BE2C (cell line): ENCODE measurements at regions not wholly inside any gene's neighbourhood (a gene's known extent, or its start where the extent isn't known, plus 50 kb on each side); places are given as distances from the start of the nearest gene placed in this dataset.

Experiments
- DNase-seq: peaks from one replicate; pipeline ENCODE4 v3.0.0-alpha.2; 2020
- H3K27me3 ChIP-seq: fragments of 250-450 bp; sonication (Bioruptor Pico); 2 replicates; pipeline ENCODE4 v1.5.1; 2020; ENCODE audit warnings: mild to moderate bottlenecking
- H3K36me3 ChIP-seq: fragments of 250-450 bp; sonication (Bioruptor Pico); 2 replicates; pipeline ENCODE4 v1.5.1; 2020; ENCODE audit warnings: mild to moderate bottlenecking
- H3K4me1 ChIP-seq: fragments of 250-450 bp; sonication (Bioruptor Pico); 2 replicates; pipeline ENCODE4 v1.5.1; 2020
- H3K4me3 ChIP-seq: 2 replicates; pipeline ENCODE4 v1.5.1; 2011; ENCODE audit warnings: low read depth, low read length
- H3K9me3 ChIP-seq: fragments of 250-450 bp; sonication (Bioruptor Pico); 2 replicates; pipeline ENCODE4 v1.5.1; 2020
- TF ChIP-seq, protein P1 (sequence below): IDR thresholded peaks from 2 replicates; pipeline ENCODE4 v1.5.1; 2012; ENCODE audit warnings: mild to moderate bottlenecking, low read depth, low read length

DNA sequence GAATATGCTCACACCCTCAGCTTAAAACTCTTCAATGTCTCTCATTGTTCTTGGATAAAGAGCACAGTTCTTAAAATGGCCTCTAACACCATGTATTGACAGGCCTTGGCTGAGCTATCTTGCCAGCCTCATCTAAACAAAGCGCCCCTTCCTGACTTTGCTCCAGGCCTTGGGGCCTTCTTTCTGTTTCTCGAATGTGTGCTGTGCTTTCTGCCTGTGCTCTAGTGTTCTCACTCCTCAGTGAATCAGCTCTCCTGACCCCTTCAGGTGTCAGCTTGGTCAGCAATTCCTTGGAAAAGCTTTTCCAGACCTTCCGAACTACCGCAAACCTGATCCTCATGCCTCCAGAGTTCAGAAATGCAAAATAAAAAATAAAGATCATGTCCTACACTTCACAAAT, 346.3 kb upstream of the FSTL5 start:
- Histone ChIP-seq H3K9me3 (no peaks in the 10 kb centered on the region), H3K4me1 (no peaks in the 10 kb centered on the region), H3K27me3 (no peaks in the 10 kb centered on the region), H3K4me3 (no peak overlapping the region), H3K36me3 (no peaks in the 10 kb centered on the region)
- no peak for DNase-seq
- TF ChIP-seq, protein P1, sequence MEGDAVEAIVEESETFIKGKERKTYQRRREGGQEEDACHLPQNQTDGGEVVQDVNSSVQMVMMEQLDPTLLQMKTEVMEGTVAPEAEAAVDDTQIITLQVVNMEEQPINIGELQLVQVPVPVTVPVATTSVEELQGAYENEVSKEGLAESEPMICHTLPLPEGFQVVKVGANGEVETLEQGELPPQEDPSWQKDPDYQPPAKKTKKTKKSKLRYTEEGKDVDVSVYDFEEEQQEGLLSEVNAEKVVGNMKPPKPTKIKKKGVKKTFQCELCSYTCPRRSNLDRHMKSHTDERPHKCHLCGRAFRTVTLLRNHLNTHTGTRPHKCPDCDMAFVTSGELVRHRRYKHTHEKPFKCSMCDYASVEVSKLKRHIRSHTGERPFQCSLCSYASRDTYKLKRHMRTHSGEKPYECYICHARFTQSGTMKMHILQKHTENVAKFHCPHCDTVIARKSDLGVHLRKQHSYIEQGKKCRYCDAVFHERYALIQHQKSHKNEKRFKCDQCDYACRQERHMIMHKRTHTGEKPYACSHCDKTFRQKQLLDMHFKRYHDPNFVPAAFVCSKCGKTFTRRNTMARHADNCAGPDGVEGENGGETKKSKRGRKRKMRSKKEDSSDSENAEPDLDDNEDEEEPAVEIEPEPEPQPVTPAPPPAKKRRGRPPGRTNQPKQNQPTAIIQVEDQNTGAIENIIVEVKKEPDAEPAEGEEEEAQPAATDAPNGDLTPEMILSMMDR, result no peak

DNA sequence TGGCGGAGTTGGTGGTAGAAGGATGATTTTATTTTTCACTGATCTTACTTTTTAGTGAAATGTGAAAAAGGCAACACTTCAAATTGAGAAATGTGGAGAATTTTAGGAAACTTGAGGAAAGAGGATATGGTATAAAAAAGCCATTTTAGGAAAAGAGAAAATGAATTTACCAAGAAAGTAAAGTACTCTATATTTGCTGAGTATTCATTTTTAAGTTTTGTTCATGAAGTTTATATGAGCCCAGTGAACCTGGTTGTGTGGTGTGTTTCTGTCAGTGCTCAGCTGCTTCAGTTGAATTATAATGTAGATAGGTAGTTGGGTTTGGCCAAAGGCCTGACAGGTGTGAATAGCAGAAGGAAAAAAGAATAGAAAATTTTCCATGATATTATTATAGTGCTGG, 345.5 kb upstream of the FSTL5 start:
- DNase-seq, result no peak
- TF ChIP-seq, protein P1, result no peak
- no peaks in the 10 kb centered on the region for H3K9me3 ChIP-seq
- no peaks in the 10 kb centered on the region for H3K4me1 ChIP-seq
- H3K36me3 ChIP-seq, result no peaks in the 10 kb centered on the region
- H3K4me3 ChIP-seq, result no peak overlapping the region
- no peaks in the 10 kb centered on the region for H3K27me3 ChIP-seq

DNA sequence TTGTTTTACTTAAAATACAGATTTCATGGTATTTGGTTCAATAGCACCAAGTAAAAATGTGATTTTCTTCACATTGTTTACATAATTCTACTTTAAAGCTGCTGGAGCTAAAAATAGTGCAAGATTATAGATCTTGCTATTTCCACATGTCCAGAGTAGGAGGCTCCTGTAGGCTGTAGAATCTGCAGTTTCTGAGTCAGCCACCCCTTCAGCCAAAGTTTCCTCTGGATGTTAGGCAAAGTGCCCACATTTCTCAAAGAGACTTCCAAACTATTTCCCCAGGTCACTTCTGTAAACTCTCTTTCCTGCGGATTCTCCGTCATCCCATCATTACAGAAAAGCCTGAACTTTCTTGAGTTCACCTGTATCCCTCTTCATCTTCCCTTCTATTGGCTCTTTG, 342.5 kb upstream of the FSTL5 start:
- no peak overlapping the region for H3K4me3 ChIP-seq
- TF ChIP-seq, protein P1, result no peak
- H3K4me1 ChIP-seq, result no peaks in the 10 kb centered on the region
- H3K9me3 ChIP-seq, result no peaks in the 10 kb centered on the region
- no peaks in the 10 kb centered on the region for H3K36me3 ChIP-seq
- no peaks in the 10 kb centered on the region for H3K27me3 ChIP-seq
- DNase-seq, result no peak

DNA sequence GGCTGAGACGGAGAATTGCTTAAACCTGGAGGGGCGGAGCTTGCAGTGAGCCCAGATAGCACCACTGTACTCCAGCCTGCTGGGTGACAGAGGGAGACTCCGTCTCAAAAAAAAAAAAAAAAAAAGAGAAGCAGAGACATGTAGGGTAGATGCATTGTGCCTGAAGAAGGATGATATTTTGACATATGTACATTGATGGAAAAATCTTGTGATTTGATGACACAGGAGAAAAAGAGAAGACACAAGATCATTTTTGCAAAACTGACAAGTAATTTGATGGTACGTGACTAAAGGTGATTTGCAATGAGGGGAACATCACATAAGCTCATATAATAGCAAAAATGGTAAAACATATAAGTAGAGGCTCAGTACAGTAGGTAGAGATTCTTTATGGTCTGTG, 340.1 kb upstream of the FSTL5 start:
- TF ChIP-seq, protein P1, result no peak
- Histone ChIP-seq H3K4me1 (no peaks in the 10 kb centered on the region), H3K9me3 (no peaks in the 10 kb centered on the region), H3K27me3 (no peaks in the 10 kb centered on the region), H3K4me3 (no peak overlapping the region), H3K36me3 (no peaks in the 10 kb centered on the region)
- DNase-seq, result no peak

DNA sequence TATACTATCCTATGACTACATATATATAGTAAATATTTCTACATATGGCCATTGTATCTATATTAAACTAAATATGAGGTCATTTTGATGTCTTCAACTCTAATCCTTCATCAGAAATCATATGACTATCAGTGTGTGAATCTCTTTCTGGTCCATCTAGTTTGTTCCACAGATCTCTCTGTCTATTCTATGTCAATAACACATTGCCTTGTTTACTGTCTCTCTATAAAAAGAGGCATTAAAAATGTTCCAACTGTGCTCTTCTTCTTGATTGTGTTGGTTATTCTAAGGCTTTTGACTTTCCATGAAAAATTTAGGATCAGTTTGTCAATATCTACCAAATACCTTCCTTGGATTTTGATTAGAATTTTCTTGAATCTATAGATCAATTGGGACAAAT, 338.3 kb upstream of the FSTL5 start:
- no peak overlapping the region for H3K4me3 ChIP-seq
- TF ChIP-seq, protein P1, result no peak
- no peaks in the 10 kb centered on the region for H3K36me3 ChIP-seq
- no peaks in the 10 kb centered on the region for H3K9me3 ChIP-seq
- DNase-seq, result no peak
- H3K27me3 ChIP-seq, result no peaks in the 10 kb centered on the region
- H3K4me1 ChIP-seq, result no peaks in the 10 kb centered on the region

DNA sequence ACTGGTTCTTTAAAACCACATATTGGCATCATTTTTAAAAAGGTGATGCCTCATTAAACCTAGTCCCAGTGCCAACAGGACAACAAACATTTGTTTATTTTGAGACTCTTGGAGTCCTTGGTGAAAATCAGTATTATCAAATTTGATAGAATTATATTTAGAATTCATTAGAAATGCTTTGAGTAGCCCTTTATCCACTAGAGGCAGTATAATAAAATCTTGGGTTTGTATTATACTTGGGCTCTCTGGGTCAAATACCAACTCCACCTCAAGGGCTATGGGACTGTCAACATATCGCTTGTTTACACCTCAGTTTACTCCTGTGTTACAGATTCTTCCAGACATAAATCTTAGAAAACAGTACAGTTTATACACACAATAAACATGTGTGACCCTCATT, 335.7 kb upstream of the FSTL5 start:
- TF ChIP-seq, protein P1, result peak; percentile 31; the same call in 1 of the 2 replicates
- Histone ChIP-seq H3K4me3 (no peak overlapping the region), H3K36me3 (no peaks in the 10 kb centered on the region), H3K9me3 (no peaks in the 10 kb centered on the region), H3K4me1 (no peaks in the 10 kb centered on the region), H3K27me3 (no peaks in the 10 kb centered on the region)
- DNase-seq, result no peak
